T1000 (cell line): ENCODE measurements at regions not wholly inside any gene's neighbourhood (a gene's known extent, or its start where the extent isn't known, plus 50 kb on each side); places are given as distances from the start of the nearest gene placed in this dataset.

Experiments used
- DNase-seq: peaks from one replicate; lab custom pipeline; 2025; ENCODE audit warnings: mixed read lengths; lab: John Stamatoyannopoulos, UW

- no peak for DNase-seq
These were observed 435.9 kb upstream of the AUTS2 start for GRCh38 chr7:69162326-69162725.

- DNase-seq: no peak
These were observed 435.2 kb upstream of the AUTS2 start for GRCh38 chr7:69162931-69163670.

- no peak for DNase-seq
These were observed 431.2 kb upstream of the AUTS2 start for GRCh38 chr7:69166979-69167516.

GRCh38 chr7:69169386-69169785 is 428.9 kb upstream of the AUTS2 start:
- DNase-seq: no peak

- DNase-seq: no peak
These were observed 425.8 kb upstream of the AUTS2 start for GRCh38 chr7:69172357-69173077.

- DNase-seq: no peak
These were observed 424.9 kb upstream of the AUTS2 start for GRCh38 chr7:69173341-69173740.

- no peak for DNase-seq
These were observed 424.4 kb upstream of the AUTS2 start for GRCh38 chr7:69173846-69174245.

GRCh38 chr7:69176841-69177240 is 421.4 kb upstream of the AUTS2 start:
- no peak for DNase-seq

GRCh38 chr7:69177461-69177861 is 420.8 kb upstream of the AUTS2 start:
- DNase-seq: no peak

- DNase-seq: no peak
These were observed 420.3 kb upstream of the AUTS2 start for GRCh38 chr7:69177941-69178494.

- DNase-seq: no peak
These were observed 417.6 kb upstream of the AUTS2 start for GRCh38 chr7:69180662-69181061.

GRCh38 chr7:69182596-69183467 is 415.4 kb upstream of the AUTS2 start:
- DNase-seq: no peak

GRCh38 chr7:69184339-69184738 is 413.9 kb upstream of the AUTS2 start:
- no peak for DNase-seq

- no peak for DNase-seq
These were observed 413.1 kb upstream of the AUTS2 start for GRCh38 chr7:69185170-69185569.

- no peak for DNase-seq
These were observed 411.3 kb upstream of the AUTS2 start for GRCh38 chr7:69186974-69187373.

GRCh38 chr7:69187824-69188333 is 410.4 kb upstream of the AUTS2 start:
- DNase-seq: no peak

GRCh38 chr7:69189406-69189805 is 408.9 kb upstream of the AUTS2 start:
- DNase-seq: no peak

GRCh38 chr7:69190025-69190424 is 408.2 kb upstream of the AUTS2 start:
- no peak for DNase-seq

GRCh38 chr7:69190763-69191162 is 407.5 kb upstream of the AUTS2 start:
- DNase-seq: no peak

- DNase-seq: no peak
These were observed 406.1 kb upstream of the AUTS2 start for GRCh38 chr7:69192134-69192533.

GRCh38 chr7:69193061-69193460 is 405.2 kb upstream of the AUTS2 start:
- DNase-seq: no peak

- no peak for DNase-seq
These were observed 401.7 kb upstream of the AUTS2 start for GRCh38 chr7:69196593-69196992.
